IMR-90 (cell line): ENCODE measurements at regions not wholly inside any gene's neighbourhood (a gene's known extent, or its start where the extent isn't known, plus 50 kb on each side); places are given as distances from the start of the nearest gene placed in this dataset.

Experiments
- ATAC-seq: fragments of 200-7000 bp; cut with Tn5 transposase; 2 replicates; pipeline ENCODE4 v1.9.1; 2020; ENCODE audit warnings: low read depth, mild to moderate bottlenecking, moderate library complexity
- BruUV-seq: library from RNA; stranded (reverse); fragments of 400-500 nt; replicated peaks from 2 replicates; lab custom pipeline; 2021; lab: Mats Ljungman, UMichigan
- CTCF ChIA-PET: fragments of 300-600 bp; formaldehyde crosslinking; extraction: SDS; loops from one replicate; lab custom pipeline; 2021; ENCODE audit warnings: antibody characterized with exemption; lab: Yijun Ruan, JAX
- POLR2A ChIA-PET: fragments of 300-600 bp; sonication (Branson Sonifier 250); formaldehyde crosslinking; loops from one replicate; lab custom pipeline; 2022; ENCODE audit warnings: antibody characterized with exemption; ENCODE audit not compliant: unreplicated experiment; lab: Charles Lee
- DNase-seq: peaks from one replicate; pipeline ENCODE4 v3.0.0; 2013
- H2AFZ ChIP-seq: replicated peaks from 2 replicates; pipeline ENCODE3; 2013; ENCODE audit warnings: low read length, mild to moderate bottlenecking; ENCODE audit not compliant: poor library complexity
- H2AK5ac ChIP-seq: 2 replicates; pipeline ENCODE4 v1.6.1; 2013; ENCODE audit warnings: low read depth, low read length, inconsistent platforms
- H2AK9ac ChIP-seq: replicated peaks from 2 replicates; pipeline ENCODE3; 2013; ENCODE audit warnings: mild to moderate bottlenecking, low read depth, low read length, moderate library complexity; ENCODE audit not compliant: poor library complexity
- H2BK120ac ChIP-seq: 2 replicates; pipeline ENCODE4 v1.6.1; 2013; ENCODE audit warnings: low read depth, low read length, inconsistent platforms
- H2BK15ac ChIP-seq: 3 replicates; pipeline ENCODE4 v1.6.1; 2013; ENCODE audit warnings: low read depth, low read length, inconsistent platforms
- H2BK20ac ChIP-seq: 2 replicates; pipeline ENCODE4 v1.6.1; 2013; ENCODE audit warnings: low read depth, mild to moderate bottlenecking, inconsistent platforms, low read length, moderate library complexity
- H2BK5ac ChIP-seq: 2 replicates; pipeline ENCODE4 v1.6.1; 2013; ENCODE audit warnings: mild to moderate bottlenecking, low read depth, low read length, inconsistent platforms; ENCODE audit not compliant: poor library complexity, severe bottlenecking
- H3K14ac ChIP-seq: replicated peaks from 2 replicates; pipeline ENCODE4 v1.6.1; 2013; ENCODE audit warnings: low read depth, low read length, inconsistent platforms
- H3K18ac ChIP-seq: 2 replicates; pipeline ENCODE4 v1.6.1; 2013; ENCODE audit warnings: low read depth, low read length, control low read depth
- H3K23ac ChIP-seq: 2 replicates; pipeline ENCODE4 v1.6.1; 2013; ENCODE audit warnings: low read depth, low read length, inconsistent platforms
- H3K27ac ChIP-seq: 2 replicates; pipeline ENCODE4 v1.5.1; 2013; ENCODE audit warnings: mild to moderate bottlenecking, control low read depth, low read length; ENCODE audit not compliant: insufficient read depth
- H3K27me3 ChIP-seq: 2 replicates; pipeline ENCODE4 v1.6.1; 2013; ENCODE audit warnings: low read length; ENCODE audit not compliant: control insufficient read depth, insufficient read depth
- H3K36me3 ChIP-seq: 2 replicates; pipeline ENCODE4 v1.6.1; 2013; ENCODE audit warnings: low read length, mixed read lengths; ENCODE audit not compliant: control insufficient read depth, insufficient read depth
- H3K4ac ChIP-seq: 2 replicates; pipeline ENCODE4 v1.6.1; 2013; ENCODE audit warnings: low read depth, low read length, inconsistent platforms
- H3K4me1 ChIP-seq: 2 replicates; pipeline ENCODE4 v1.6.1; 2013; ENCODE audit warnings: low read length, mixed read lengths; ENCODE audit not compliant: control insufficient read depth, insufficient read depth
- H3K4me2 ChIP-seq: 2 replicates; pipeline ENCODE4 v1.6.1; 2013; ENCODE audit warnings: low read depth, mild to moderate bottlenecking, control low read depth, low read length, moderate library complexity
- H3K4me3 ChIP-seq: 2 replicates; pipeline ENCODE4 v1.5.1; 2013; ENCODE audit warnings: low read depth, mild to moderate bottlenecking, control low read depth, low read length, moderate library complexity; ENCODE audit not compliant: insufficient read depth
- H3K56ac ChIP-seq: 2 replicates; pipeline ENCODE4 v1.6.1; 2013; ENCODE audit warnings: low read length, inconsistent platforms; ENCODE audit not compliant: insufficient read depth; ENCODE audit errors: extremely low read depth
- H3K79me1 ChIP-seq, 2 experiments: 2 replicates each; pipeline ENCODE4 v1.6.1; 2013; ENCODE audit warnings: low read length in 2 of 2, inconsistent platforms in 1 of 2, low read depth in 1 of 2
- H3K9ac ChIP-seq: 2 replicates; pipeline ENCODE4 v1.6.1; 2013; ENCODE audit warnings: low read depth, low read length, control low read depth
- H3K9me1 ChIP-seq: 2 replicates; pipeline ENCODE4 v1.6.1; 2013; ENCODE audit warnings: low read length, inconsistent platforms; ENCODE audit not compliant: insufficient read depth
- H3K9me3 ChIP-seq: 2 replicates; pipeline ENCODE4 v1.6.1; 2013; ENCODE audit warnings: low read length; ENCODE audit not compliant: control insufficient read depth, insufficient read depth
- H4K20me1 ChIP-seq: 2 replicates; pipeline ENCODE4 v1.6.1; 2013; ENCODE audit warnings: low read length, inconsistent platforms; ENCODE audit not compliant: insufficient read depth
- H4K5ac ChIP-seq: 2 replicates; pipeline ENCODE4 v1.6.1; 2013; ENCODE audit warnings: mild to moderate bottlenecking, low read depth, low read length, control low read depth
- H4K8ac ChIP-seq, 2 experiments: 2 replicates each; pipeline ENCODE4 v1.6.1; 2013; ENCODE audit warnings: low read depth in 2 of 2, low read length in 2 of 2, control low read depth in 1 of 2, inconsistent platforms in 1 of 2
- H4K91ac ChIP-seq: 2 replicates; pipeline ENCODE4 v1.6.1; 2013; ENCODE audit warnings: low read depth, low read length, inconsistent platforms; ENCODE audit not compliant: insufficient read depth
- BHLHE40 ChIP-seq: fragments of 150-350 bp; IDR thresholded peaks from 2 replicates; pipeline ENCODE4 v1.6.1; 2016; ENCODE audit warnings: mild to moderate bottlenecking, low read depth, low read length
- CEBPB ChIP-seq: IDR thresholded peaks from 2 replicates; pipeline ENCODE4 v1.6.1; 2012; ENCODE audit warnings: low read depth, low read length, improper control_type of control experiment
- CHD1 ChIP-seq: IDR thresholded peaks from 2 replicates; pipeline ENCODE4 v1.6.1; 2012; ENCODE audit warnings: low read depth, low read length, improper control_type of control experiment
- FOS ChIP-seq: fragments of 150-350 bp; IDR thresholded peaks from 2 replicates; pipeline ENCODE4 v1.6.1; 2016; ENCODE audit warnings: low read depth, low read length
- MAFK ChIP-seq: IDR thresholded peaks from 2 replicates; pipeline ENCODE4 v1.6.1; 2012; ENCODE audit warnings: low read depth, low read length, improper control_type of control experiment
- MAZ ChIP-seq: IDR thresholded peaks from 2 replicates; pipeline ENCODE4 v1.6.1; 2012; ENCODE audit warnings: low read depth, mild to moderate bottlenecking, low read length, improper control_type of control experiment, moderate library complexity, borderline replicate concordance
- MXI1 ChIP-seq: IDR thresholded peaks from 2 replicates; pipeline ENCODE4 v1.6.1; 2012; ENCODE audit warnings: low read depth, mild to moderate bottlenecking, low read length, moderate library complexity, borderline replicate concordance
- NFE2L2 ChIP-seq: fragments of 150-350 bp; IDR thresholded peaks from 2 replicates; pipeline ENCODE4 v1.6.1; 2016; ENCODE audit warnings: low read depth, mild to moderate bottlenecking, low read length
- POLR2A ChIP-seq: IDR thresholded peaks from 2 replicates; pipeline ENCODE4 v1.6.1; 2012; ENCODE audit warnings: mild to moderate bottlenecking, low read depth, low read length
- RAD21 ChIP-seq: IDR thresholded peaks from 2 replicates; pipeline ENCODE4 v1.6.1; 2012; ENCODE audit warnings: low read length, improper control_type of control experiment
- RCOR1 ChIP-seq: IDR thresholded peaks from 2 replicates; pipeline ENCODE4 v1.6.1; 2012; ENCODE audit warnings: mild to moderate bottlenecking, low read length, improper control_type of control experiment; ENCODE audit not compliant: insufficient replicate concordance
- RFX5 ChIP-seq: IDR thresholded peaks from 2 replicates; pipeline ENCODE4 v1.8.0; 2012; ENCODE audit warnings: low read depth, mild to moderate bottlenecking, low read length, moderate library complexity
- SMC3 ChIP-seq: fragments of 150-350 bp; IDR thresholded peaks from 2 replicates; pipeline ENCODE4 v1.6.1; 2016; ENCODE audit warnings: low read depth, mild to moderate bottlenecking, antibody characterized with exemption, low read length, moderate library complexity
- WGBS, 2 experiments: methylation state at CpG; one replicate each; pipeline versions ENCODE4 v1.1.5 to v1.1.7; 2013; ENCODE audit warnings: missing lambda C conversion rate in 2 of 2; ENCODE audit not compliant: insufficient read length in 1 of 2; ENCODE audit errors: extremely low coverage in 2 of 2; 5-methylcytosine and 5-hydroxymethylcytosine counted together
- dilution Hi-C: fragments of 300-500 bp; cut with HindIII; formaldehyde crosslinking; loops from one replicate; pipeline ENCODE4 v1.14.3; 2018; ENCODE audit warnings: low sequenced_read_pairs; ENCODE audit not compliant: unreplicated experiment
- in situ Hi-C: fragments of 300-500 bp; cut with MboI; formaldehyde crosslinking; loops from 3 replicates; pipeline ENCODE4 v1.14.3; 2019; ENCODE audit warnings: low sequenced_read_pairs, inconsistent platforms, mixed read lengths
- intact Hi-C: fragments of 100-400 bp; cut with micrococcal nuclease; formaldehyde crosslinking; loops from 2 replicates; pipeline ENCODE4 v1.10.0; 2022
- TF ChIP-seq, protein P1 (sequence below): fragments of 150-350 bp; IDR thresholded peaks from 2 replicates; pipeline ENCODE4 v1.6.1; 2016; ENCODE audit warnings: low read depth, mild to moderate bottlenecking, low read length, moderate library complexity, borderline replicate concordance
- TF ChIP-seq, protein P2 (sequence below): fragments of 150-350 bp; IDR thresholded peaks from 2 replicates; pipeline ENCODE4 v1.6.1; 2017; ENCODE audit warnings: mild to moderate bottlenecking, antibody characterized with exemption, low read length, low read depth
- TF ChIP-seq, protein P3 (sequence below): conservative IDR thresholded peaks from 2 replicates; pipeline ENCODE4 v1.5.1; 2012; ENCODE audit warnings: mild to moderate bottlenecking, low read depth, low read length, improper control_type of control experiment

DNA sequence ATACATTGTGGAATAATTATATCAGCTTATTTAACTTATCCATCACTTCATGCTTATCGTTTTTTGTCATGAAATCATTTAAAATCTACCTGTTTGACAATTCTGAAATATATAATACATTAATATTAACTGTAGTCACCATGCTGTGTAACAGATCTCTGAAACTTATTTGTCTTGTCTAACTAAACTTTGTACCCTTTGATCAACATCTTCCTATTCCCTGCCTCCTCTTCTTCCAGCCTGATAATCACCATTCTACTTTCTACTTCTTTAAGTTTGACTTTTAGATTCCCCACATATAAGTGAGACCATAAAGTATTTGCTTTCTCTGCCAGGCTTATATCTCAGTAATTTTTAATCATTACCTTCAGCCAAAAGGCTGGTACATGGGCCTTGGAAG is 134.2 kb upstream of the LINC00305 start:
- Histone ChIP-seq H2AFZ (no peak overlapping the region), H3K36me3 (no peaks in the 10 kb centered on the region), H3K79me1 (no peaks in the 10 kb centered on the region), H3K4me1 (no peaks in the 10 kb centered on the region), H4K91ac (no peak overlapping the region), H3K9me1 (no peaks in the 10 kb centered on the region), H3K27me3 (no peaks in the 10 kb centered on the region), H3K27ac (no peak overlapping the region), H3K14ac (no peak overlapping the region), H4K5ac (no peak overlapping the region), H3K9ac (no peak overlapping the region), H2BK20ac (no peak overlapping the region), H2BK120ac (no peak overlapping the region), H3K9me3 (peaks cover 14% of the 10 kb centered on the region), H4K20me1 (no peaks in the 10 kb centered on the region), H3K56ac (no peak overlapping the region), H2AK5ac (no peak overlapping the region), H4K8ac (no peak overlapping the region), H2AK9ac (no peak overlapping the region), H3K4me2 (no peak overlapping the region), H3K18ac (no peak overlapping the region), H3K4ac (no peak overlapping the region), H3K4me3 (no peak overlapping the region), H2BK5ac (no peak overlapping the region), H2BK15ac (no peak overlapping the region), H3K23ac (no peak overlapping the region)
- in situ Hi-C loops (no loop called here), intact Hi-C loops (no loop called here), dilution Hi-C loops (no loop called here)
- ChIA-PET CTCF (no interaction called here), POLR2A (no interaction called here)
- BruUV-seq: no TSS peak
- no CpG with 5 or more reads among the region's 1 CpG for WGBS, 2 experiments
- ATAC-seq (no peak), DNase-seq (no peak)
- TF ChIP-seq RAD21 (no peak), NFE2L2 (no peak), BHLHE40 (no peak), SMC3 (no peak), CEBPB (no peak), CHD1 (no peak), RCOR1 (no peak), MXI1 (no peak), POLR2A (no peak), FOS (no peak), MAFK (no peak), RFX5 (no peak), MAZ (no peak)
- TF ChIP-seq, protein P1, sequence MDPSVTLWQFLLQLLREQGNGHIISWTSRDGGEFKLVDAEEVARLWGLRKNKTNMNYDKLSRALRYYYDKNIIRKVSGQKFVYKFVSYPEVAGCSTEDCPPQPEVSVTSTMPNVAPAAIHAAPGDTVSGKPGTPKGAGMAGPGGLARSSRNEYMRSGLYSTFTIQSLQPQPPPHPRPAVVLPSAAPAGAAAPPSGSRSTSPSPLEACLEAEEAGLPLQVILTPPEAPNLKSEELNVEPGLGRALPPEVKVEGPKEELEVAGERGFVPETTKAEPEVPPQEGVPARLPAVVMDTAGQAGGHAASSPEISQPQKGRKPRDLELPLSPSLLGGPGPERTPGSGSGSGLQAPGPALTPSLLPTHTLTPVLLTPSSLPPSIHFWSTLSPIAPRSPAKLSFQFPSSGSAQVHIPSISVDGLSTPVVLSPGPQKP: no peak
- TF ChIP-seq, protein P2, sequence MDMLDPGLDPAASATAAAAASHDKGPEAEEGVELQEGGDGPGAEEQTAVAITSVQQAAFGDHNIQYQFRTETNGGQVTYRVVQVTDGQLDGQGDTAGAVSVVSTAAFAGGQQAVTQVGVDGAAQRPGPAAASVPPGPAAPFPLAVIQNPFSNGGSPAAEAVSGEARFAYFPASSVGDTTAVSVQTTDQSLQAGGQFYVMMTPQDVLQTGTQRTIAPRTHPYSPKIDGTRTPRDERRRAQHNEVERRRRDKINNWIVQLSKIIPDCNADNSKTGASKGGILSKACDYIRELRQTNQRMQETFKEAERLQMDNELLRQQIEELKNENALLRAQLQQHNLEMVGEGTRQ: no peak
- TF ChIP-seq, protein P3, sequence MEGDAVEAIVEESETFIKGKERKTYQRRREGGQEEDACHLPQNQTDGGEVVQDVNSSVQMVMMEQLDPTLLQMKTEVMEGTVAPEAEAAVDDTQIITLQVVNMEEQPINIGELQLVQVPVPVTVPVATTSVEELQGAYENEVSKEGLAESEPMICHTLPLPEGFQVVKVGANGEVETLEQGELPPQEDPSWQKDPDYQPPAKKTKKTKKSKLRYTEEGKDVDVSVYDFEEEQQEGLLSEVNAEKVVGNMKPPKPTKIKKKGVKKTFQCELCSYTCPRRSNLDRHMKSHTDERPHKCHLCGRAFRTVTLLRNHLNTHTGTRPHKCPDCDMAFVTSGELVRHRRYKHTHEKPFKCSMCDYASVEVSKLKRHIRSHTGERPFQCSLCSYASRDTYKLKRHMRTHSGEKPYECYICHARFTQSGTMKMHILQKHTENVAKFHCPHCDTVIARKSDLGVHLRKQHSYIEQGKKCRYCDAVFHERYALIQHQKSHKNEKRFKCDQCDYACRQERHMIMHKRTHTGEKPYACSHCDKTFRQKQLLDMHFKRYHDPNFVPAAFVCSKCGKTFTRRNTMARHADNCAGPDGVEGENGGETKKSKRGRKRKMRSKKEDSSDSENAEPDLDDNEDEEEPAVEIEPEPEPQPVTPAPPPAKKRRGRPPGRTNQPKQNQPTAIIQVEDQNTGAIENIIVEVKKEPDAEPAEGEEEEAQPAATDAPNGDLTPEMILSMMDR: no peak
